C1 segment of cervical spinal cord (tissue), 14 donors: ENCODE measurements at regions not wholly inside any gene's neighbourhood (a gene's known extent, or its start where the extent isn't known, plus 50 kb on each side); places are given as distances from the start of the nearest gene placed in this dataset.

Experiments
- DNase-seq, 14 donors: peaks; one replicate each; lab custom pipeline; 2025; lab: John Stamatoyannopoulos, UW

DNA sequence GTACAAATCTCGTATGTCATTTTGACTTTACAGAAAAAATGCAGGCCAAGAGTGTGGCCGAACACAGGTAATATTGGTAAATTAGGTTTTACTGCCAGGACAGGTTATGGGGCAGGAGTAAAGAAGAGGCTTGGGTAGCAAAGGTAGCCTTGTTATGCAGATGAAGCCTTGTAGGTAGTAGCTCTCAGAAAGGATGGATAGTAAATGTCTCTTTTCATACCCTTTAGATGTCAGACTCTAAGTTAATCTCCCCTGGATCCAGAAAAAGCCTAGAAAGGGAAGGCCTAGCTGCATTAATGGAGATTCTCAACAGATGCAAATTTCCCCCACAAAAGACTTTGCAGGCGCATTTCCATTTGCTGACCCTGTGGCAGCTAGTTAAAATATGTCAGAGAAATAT lies 1445.1 kb upstream of the CADM2 start:
- no peak for DNase-seq

DNA sequence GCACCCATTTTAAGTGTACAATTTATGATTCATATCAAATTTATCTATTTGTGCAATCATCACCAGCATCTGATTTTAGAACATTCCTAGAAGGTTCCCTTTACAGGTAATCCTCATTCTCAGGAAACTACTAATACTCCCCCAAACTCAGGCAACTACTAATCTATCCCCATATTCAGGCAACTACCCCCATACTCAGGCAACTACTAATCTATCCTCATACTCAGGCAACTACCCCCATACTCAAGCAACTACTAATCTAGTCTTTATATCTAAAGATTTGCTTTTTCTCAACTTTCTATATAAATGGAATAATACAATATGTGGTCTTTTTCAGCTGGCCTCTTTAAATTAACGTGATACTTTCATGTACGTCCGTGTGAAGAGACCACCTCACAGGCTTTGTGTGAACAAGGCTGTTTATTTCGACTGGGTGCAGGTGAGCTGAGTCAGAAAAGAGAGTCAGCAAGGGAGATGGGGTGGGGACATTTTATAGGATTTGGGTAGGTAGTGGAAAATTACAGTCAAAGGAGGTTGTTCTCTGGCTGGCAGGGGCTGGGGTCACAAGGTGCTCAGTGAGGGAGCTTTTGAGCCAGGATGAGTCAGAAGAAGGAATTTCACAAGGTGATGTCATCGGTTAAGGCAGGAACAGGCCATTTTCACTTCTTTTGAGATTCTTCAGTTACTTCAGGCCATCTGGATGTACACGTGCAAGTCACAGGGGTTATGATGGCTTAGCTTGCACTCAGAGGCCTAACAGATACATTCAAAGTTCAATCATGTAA lies 1444.5 kb upstream of the CADM2 start:
- DNase-seq: no peak

DNA sequence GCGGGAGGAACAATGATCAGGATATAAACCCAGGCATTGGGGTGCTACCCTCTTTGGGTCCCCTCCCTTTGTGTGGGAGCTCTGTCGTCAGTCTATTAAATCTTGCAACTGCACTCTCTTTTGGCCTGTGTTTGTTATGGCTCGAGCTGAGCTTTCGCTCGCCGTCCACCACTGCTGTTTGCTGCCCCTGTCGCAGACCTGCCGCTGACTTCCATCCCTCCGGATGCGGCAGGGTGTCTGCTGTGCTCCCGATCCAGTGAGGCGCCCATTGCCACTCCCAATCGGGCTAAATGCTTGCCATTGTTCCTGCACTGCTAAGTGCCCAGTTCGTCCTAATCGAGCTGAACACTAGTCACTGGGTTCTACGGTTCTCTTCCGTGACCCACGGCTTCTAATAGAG lies 1443.7 kb upstream of the CADM2 start:
- no peak for DNase-seq

DNA sequence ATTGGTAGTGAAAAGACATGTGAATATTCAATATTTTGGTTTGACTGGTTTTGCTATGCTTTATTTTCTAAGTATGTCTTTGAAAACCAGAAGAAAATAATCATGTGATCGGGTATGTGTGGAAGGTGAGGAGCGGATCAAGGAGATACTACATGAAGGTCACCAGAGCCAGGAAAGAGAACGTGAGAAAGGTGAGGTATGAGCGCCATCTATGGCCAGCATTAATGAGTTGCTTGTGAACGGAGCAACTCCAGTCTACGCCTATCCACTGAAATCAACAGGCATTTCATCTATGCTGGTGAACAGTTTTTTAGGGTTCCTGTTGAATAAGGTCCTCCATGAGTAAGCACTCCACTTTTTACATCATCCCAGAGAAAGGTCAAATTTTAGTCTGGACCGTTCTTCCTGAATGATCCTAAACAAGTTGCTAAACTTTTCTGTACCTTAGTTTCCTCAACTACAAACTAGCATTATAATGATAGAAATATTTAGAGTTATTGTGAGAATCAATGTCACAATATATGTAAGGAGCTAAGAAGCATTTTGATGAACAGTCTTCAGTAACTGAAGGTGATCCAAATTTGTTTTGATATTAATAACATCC lies 1435.2 kb upstream of the CADM2 start:
- peak in 2 of 14 donors; percentile 4 to 5 for DNase-seq

DNA sequence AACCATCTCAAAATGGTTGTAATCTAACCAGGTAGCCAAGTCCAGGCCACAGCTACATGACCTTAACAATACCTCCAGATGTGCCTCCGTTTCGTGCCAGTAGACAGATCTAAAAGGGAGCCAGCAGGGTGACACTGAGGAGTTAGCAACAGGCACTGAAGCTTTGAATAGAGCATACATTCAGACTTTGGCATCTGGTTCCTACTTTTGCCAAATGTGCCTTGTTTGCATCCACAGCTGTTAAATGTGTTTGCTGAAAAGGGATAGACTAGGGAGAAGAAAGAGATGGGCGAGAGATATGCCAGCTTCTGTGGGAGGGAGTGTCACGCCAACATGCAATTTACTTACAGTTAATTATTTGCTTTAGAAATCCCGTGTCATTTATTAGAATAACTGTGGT lies 1433.9 kb upstream of the CADM2 start:
- DNase-seq: no peak

DNA sequence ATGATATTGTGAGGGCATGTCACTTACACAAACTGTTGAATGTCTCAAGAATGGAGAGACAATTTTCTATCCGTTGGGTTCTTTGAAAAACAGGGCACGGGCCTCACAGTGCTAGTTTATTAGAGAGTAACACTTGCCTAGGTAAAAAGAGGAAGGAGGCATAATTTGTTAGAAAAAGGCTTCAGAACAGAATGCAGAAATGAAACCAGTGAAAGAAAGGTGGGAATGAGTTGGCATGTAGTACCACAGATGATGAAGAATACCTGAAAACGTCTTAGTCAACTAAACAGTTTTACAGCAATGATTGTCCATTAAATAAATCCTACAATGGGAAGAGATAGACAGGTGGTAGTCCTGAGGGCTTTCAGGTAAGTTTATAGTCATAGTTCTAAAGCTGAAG lies 1399.7 kb upstream of the CADM2 start:
- no peak for DNase-seq

DNA sequence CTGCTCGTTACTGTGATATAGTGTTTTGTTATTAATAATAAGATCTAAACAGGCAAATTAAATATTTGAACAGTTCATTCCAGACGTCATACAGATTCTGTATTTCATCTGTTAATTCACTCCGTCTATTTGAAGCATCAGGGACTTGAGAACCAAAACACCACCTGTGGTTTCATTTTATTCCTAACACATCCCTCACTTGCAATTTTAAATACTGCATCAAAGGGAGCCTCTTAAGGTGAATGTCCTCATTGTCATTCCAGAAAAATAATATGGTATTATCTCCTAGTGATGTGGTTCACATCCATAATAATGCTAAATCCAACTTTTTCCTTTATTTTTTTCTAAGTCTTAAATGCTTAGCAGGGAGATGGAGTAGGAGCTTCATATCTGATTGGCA lies 1390.9 kb upstream of the CADM2 start:
- no peak for DNase-seq

DNA sequence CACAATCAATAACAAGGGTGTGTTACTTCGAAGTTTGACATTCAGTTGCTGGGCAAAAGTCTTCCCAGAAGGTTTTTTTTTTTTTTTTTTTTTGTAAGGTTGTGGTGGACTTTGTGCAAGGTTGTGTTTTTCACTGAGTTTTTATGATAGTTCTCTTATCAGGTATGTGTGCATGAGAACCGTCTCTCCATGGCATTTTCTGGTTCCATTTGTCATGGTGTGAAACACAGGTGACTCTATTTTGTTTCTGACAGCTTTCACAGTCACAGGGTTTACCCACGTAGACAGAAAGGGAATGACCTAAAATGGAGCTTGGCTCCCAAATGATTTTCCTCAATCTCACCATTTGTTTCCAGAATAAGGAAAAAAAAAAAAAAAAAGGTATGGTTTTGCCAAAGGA lies 1377.2 kb upstream of the CADM2 start:
- DNase-seq: no peak

DNA sequence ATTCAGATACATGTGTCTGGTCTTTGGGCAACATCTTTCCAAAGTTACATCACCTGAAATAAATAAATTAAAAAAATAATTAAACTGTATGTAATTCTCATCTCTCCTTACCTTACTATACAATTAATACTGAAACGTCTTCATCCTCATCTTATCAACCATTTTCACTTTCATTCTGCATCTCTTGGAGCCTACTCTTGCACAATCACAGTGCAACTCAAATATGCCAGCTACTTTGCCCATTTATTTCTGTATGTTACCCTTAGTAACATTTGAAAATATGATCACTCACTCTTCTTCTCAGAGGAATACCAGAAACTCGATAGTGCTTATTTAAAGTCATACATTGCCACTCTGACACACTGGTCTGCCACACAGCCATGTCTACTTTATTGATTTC lies 1357.1 kb upstream of the CADM2 start:
- DNase-seq: no peak

DNA sequence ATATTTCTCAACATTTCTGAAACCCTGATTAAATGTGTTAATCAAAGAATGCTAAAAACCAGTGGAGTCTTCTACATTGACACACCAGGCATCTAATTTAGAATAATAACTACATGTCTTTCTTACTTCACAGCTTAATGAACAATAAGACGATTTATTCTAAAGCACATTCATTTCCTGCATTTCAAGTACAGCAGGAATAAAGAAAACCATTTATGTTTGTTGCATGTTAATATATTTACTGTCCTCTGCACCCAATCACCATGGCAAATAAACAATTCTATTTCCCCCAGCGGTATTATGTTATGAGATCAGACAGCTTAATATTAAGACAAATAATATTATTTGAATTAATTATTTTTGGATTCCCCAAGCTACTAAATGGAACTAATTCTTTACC lies 1336.3 kb upstream of the CADM2 start:
- DNase-seq: no peak

DNA sequence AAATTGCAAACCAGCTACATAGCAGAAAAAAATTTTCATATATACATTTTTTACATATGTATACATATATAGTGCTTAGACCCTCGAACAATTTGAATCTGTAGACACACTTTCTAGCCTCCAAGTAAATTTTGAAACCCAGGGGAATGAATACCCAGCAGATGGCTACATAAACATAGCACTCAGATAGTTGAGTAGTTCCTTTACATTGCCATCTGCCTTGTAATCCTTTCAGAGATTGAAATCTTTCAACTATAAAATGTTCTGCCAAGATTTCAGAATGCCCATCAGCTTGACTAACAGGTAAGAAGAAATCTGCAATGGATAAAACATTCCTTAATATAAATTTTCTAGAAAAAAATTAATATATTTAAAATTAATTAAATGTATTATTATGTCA lies 1333.5 kb upstream of the CADM2 start:
- DNase-seq: no peak

DNA sequence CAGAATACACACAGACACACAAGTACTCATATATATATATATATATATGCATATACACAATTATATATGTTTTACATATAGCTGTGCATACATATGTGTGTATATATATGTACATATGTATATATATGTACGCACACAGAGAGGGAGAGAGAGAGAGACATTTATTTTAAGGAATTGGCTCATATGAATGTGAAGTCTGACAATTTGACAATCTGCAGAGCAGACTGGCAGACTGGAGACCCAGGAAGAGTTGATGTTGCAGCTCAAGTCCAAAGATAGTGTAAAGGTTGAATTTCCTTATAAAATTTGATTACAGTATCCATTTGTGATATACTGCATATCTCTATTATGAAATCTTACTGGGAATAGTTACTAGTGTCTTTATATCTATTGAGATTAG lies 1330.3 kb upstream of the CADM2 start:
- no peak for DNase-seq

DNA sequence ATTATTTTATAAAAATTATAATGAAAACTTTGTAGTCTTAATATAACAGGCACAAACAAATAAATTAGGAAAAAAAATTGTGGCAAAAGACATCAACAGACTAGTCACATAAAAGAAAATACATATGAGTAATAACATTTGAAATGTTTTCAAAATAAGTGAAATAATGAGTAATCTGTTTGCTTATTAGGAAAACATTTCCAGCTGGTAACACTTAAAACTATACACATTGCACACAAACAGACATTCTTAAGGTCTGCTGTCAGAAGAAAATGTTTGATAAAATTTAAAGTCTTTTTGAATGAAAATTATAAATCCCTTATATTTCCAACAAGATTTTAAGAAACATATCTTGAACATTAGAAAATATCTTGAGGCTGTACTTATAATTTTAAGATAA lies 1326.3 kb upstream of the CADM2 start:
- DNase-seq: no peak

DNA sequence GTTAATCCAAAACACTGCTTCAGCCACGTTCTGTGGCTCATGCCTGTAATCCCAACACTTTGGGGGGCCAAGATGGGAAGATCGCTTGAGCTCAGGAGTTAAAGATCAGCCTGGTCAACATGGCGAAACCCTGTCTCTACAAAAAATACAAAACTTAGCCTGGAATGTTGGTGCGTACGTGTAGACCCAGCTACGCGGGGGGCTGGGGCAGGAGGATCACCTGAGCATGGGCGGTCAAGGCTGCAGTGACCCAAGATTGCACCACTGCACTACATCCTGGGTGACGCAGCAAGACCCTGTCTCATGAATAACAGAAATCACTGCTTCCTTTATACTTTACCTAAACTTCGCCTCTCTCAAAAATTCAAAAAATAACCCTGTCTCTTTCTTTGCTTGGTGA lies 1325.0 kb upstream of the CADM2 start:
- no peak for DNase-seq

DNA sequence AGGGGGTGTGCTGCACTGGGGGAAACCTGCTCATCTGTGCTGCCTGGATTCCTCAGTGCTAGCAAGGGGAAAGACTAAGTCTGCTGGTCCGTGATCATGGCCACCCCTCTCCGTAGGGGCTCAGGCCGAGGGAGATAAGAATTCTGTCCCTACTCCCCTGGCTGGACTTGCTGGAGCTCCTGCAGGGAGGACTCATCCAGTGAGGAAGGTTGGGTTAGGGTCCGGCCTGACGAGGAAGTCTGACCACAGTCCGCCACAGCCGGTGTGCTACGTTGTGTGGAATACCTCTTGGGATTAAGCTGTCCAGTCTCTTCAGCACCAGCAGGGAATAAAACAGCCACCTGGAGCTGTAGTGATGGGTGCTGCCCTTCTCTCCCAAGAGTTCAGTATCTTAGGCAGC lies 1309.1 kb upstream of the CADM2 start:
- DNase-seq: no peak

DNA sequence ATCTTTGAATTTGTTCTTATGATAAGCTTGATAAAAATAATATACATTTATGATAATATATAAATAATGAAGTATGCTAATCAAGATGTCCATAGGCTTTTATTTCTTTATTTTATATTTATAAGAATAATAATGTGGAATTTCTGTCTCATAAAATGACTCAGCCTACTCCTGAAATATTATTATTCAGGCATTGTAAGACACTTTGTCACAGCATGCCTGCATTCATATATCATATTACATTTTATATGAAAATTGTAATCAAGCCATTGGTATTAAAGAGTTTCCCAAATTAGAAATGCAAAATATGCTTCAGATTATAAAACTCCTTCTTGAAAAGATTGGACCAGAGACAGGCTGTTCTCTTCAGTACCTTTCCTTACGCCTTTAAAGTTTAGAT lies 1303.7 kb upstream of the CADM2 start:
- DNase-seq: no peak

DNA sequence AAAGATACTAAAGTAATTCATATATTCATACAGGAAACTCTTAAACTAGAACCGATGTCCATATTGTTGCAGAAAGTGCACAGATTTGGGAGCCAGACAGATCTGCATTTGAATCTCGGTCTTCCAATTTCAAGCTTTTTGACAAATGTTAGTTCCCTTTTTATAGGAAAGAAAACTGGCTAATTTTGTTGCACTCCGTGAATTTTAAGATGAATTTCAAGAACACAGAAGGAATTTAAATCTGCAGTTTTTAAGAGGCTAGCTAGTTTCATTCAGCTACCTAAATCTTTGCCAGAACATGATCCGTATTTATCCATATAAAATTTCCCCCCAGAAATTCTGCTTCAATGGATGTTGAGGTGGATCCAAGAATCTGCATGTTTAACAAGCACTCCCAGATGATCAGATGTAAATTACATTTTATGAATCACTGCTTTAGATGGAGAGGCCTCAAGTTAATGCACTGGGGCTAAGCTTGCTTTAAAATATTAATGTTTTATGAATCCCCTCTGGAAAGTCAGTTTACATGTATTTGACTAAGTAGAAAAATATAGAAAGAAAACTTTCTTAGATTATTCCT lies 1296.3 kb upstream of the CADM2 start:
- DNase-seq: no peak

DNA sequence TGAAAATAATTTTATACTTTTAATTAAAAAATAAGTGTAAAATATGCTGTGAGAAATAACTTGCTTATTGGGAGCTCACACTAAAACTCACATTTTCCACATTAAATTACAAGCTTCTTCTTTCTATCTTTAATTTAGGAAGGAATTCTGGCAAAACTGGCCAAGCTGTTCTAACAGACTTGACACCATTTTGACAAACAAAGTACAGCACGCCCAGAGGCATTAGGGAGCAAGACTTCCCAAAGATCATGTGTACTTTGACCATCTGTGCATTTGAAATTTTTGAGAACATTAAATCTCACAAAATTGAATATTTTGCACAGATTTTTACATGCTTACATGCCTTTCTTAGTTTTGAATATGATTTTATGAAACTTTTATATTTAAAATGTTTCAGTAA lies 1288.4 kb upstream of the CADM2 start:
- DNase-seq: no peak

DNA sequence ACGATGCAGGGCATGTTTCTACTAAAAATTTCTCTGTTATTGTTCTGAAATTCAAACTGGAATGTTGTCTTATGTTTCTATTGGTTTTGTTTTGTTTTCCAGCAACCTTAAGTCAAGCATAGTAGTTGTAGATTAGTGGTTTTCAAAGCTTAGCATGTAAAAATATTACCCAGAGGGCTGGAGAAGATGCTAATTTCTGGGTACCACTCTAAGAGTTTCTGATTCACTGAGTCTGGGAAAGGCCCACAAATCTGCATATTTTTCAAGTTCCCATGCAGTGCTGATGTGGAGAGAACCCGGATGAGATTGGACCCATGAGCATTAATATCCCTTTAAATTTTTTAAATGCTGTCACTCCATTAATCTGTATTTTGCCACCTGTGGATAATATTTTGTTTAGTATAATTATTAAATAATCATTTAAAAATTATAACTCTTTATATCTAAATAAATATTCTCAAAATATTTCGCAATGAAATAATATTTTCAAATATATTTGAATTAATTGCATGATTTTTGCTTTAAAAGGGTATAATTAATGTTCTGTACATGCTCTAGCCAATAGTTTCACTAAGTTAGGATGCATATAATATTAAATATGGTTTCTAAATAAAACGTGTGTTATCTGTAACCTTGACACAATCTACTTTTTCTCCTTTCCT lies 1274.7 kb upstream of the CADM2 start:
- DNase-seq: no peak

DNA sequence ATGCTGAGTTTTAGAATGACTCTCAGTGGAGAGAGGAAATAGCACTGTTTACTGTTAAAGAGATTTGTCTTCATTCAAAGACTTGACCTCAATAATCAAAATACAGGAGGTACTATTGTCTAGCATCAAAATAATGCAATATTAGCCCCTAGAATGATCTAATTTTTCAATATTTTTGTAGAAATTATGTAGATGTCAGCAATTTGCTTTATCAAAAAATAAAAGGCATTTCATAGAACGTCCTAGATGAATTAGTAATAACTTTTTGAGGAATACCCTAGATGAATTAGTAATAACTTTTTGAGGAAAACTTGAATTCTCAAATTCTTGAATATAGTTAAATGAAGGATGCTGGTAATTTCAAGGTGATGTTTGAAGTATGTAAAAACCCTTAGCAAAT lies 1252.1 kb upstream of the CADM2 start:
- no peak for DNase-seq

DNA sequence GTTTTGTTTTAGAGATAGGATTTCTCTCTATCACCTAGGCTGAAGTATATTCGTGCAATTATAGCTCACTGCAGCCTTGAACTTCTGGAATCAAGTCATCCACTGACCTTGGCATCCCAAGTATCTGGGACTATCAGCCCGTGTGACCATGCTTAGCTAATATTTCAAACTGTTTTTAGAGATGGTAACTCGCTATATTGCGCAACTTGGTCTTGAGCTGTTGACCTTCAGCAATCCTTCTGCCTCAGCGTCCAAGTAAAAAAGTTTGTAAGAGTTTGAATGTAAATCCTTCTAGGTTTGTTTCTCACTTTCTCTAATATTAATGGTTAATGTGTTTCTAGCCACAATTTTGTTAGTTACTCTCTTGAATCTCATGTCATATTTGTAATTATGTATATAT lies 1243.5 kb upstream of the CADM2 start:
- DNase-seq: no peak

DNA sequence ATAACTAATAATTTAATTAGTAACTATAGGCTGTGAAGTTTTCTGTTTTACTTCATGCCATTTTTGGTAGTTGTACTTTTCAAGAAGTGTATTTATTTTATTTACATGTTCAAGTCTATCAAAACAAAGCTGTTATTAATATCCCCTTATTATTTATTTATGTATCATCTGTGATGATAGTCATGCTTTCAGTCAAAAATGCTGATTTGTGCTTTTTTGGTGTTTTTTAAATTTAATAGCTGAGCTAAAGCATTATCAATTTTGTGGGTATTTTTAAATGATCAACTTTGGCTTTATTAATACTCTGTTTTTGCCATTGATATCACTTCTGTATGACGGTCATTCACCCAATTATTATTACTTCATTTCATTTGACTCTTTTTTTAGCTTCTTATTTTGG lies 1229.2 kb upstream of the CADM2 start:
- no peak for DNase-seq

DNA sequence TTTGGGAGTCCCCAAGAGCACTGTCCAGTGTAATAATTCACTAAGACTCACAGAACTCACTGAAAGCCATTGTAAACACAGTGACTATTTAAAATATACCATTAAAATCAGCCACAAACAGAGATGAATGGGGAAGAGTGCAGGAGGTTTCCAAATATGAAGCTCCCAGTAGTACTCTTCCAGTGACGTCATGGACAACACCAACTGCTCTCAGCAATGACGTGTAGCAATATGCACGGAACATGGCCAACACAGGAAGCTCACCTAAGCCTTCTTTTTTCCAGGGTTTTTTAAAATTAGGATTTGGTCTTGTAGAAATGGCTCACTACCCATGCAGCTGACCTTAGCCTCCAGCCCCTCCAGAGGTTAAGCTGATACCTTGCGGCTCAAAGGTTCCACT lies 1224.1 kb upstream of the CADM2 start:
- no peak for DNase-seq
